Inflammatory macrophage treated with lipopolysaccharide for 1 hour (primary cell): ENCODE measurements at regions not wholly inside any gene's neighbourhood (a gene's known extent, or its start where the extent isn't known, plus 50 kb on each side); places are given as distances from the start of the nearest gene placed in this dataset.
"Not testable (repeated sequence)": the region's sequence is repeated elsewhere in the genome, so short reads cannot be mapped to it uniquely, and the experiment has no call there.

Experiments used
- DNase-seq, 2 donors: peaks; one replicate each; pipeline ENCODE4 v3.0.0-alpha.2; 2020 to 2022

- DNase-seq, result not testable (repeated sequence)
Measured at GRCh38 chr13:22959859-22960258, 220.9 kb upstream of the SGCG start.

GRCh38 chr13:22960827-22961226 lies 220.0 kb upstream of the SGCG start:
- DNase-seq, result no peak

GRCh38 chr13:22961342-22961741 lies 219.4 kb upstream of the SGCG start:
- DNase-seq, result peak; percentile 3 to 10

- peak in 1 of 2 donors; percentile 5 for DNase-seq
Measured at GRCh38 chr13:22961835-22962537, 218.8 kb upstream of the SGCG start.

- not testable (repeated sequence) for DNase-seq
Measured at GRCh38 chr13:22963384-22964053, 217.3 kb upstream of the SGCG start.

- no peak for DNase-seq
Measured at GRCh38 chr13:22964245-22964966, 216.4 kb upstream of the SGCG start.

GRCh38 chr13:22965011-22965857 lies 215.5 kb upstream of the SGCG start:
- not testable (repeated sequence) for DNase-seq

- not testable (repeated sequence) for DNase-seq
Measured at GRCh38 chr13:22965858-22966239, 214.9 kb upstream of the SGCG start.

- not testable (repeated sequence) for DNase-seq
Measured at GRCh38 chr13:22966753-22967152, 214.0 kb upstream of the SGCG start.

- DNase-seq, result no peak
Measured at GRCh38 chr13:22967669-22968068, 213.1 kb upstream of the SGCG start.

- no peak for DNase-seq
Measured at GRCh38 chr13:22979952-22980351, 200.8 kb upstream of the SGCG start.

- no peak for DNase-seq
Measured at GRCh38 chr13:22980936-22981335, 199.8 kb upstream of the SGCG start.

- no peak for DNase-seq
Measured at GRCh38 chr13:22993148-22993547, 187.6 kb upstream of the SGCG start.

GRCh38 chr13:23003446-23003845 lies 177.3 kb upstream of the SGCG start:
- DNase-seq, result no peak

- DNase-seq, result no peak
Measured at GRCh38 chr13:23007426-23007825, 173.4 kb upstream of the SGCG start.

GRCh38 chr13:23018143-23018542 lies 162.6 kb upstream of the SGCG start:
- DNase-seq, result no peak

- peak; percentile 44 to 67 for DNase-seq
Measured at GRCh38 chr13:23020246-23020843, 160.4 kb upstream of the SGCG start.

GRCh38 chr13:23021906-23022305 lies 158.9 kb upstream of the SGCG start:
- no peak for DNase-seq

GRCh38 chr13:23022704-23023103 lies 158.1 kb upstream of the SGCG start:
- no peak for DNase-seq

- DNase-seq, result peak in 1 of 2 donors; percentile 24
Measured at GRCh38 chr13:23025864-23026608, 154.7 kb upstream of the SGCG start.

- DNase-seq, result no peak
Measured at GRCh38 chr13:23039266-23039935, 141.4 kb upstream of the SGCG start.
